GM19463 (cell line): ENCODE measurements at regions not wholly inside any gene's neighbourhood (a gene's known extent, or its start where the extent isn't known, plus 50 kb on each side); places are given as distances from the start of the nearest gene placed in this dataset.

Source experiments
- ATAC-seq: cut with Tn5 transposase; IDR thresholded peaks from one replicate; pipeline ENCODE4 v1.9.1; 2021; ENCODE audit warnings: mild to moderate bottlenecking, moderate library complexity; ENCODE audit not compliant: unreplicated experiment

DNA sequence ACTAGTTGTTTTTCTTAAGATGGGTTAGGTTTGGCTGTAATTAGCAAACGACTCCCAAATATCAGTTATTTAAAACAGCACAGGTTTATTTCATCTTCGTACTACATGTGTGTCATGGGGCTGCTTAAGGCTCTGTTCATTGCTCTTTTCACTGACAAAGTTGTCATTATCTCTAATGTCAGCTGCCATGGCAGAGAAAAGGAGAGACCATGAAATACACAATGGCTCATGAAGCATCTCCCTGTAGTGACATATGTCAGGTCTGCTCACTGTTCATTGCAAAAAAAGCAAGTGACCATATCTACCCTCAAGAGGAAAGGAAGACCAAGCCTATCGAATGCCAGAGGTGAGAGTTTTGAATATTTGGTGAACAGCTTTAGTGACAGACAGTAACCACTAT, 52.2 kb upstream of the PCDH7 start:
- ATAC-seq = no peak

DNA sequence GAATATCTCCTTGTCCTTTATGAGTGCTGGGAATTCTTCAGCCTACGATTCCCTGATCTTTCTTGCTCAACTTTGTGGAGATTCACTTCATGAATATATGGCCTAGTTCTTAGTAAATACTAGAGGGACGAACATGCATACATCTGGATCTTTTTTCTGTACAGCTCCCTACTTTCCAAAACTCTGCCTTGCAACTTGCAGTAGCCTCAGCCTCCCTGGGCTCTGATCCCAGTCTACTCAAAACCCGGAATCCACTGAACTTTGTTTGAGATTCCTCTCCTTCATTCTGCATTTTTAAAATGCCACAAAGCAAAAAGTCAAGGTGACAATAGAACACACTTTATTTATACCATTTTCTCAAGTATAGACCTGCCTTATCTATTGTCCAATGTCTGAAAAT, 50.0 kb upstream of the PCDH7 start:
- ATAC-seq = no peak
